NCI-H128 (cell line): ENCODE measurements at regions not wholly inside any gene's neighbourhood (a gene's known extent, or its start where the extent isn't known, plus 50 kb on each side); places are given as distances from the start of the nearest gene placed in this dataset.

Source experiments
- DNase-seq: peaks from one replicate; lab custom pipeline; 2025; ENCODE audit not compliant: unreplicated experiment; lab: John Stamatoyannopoulos, UW

DNA sequence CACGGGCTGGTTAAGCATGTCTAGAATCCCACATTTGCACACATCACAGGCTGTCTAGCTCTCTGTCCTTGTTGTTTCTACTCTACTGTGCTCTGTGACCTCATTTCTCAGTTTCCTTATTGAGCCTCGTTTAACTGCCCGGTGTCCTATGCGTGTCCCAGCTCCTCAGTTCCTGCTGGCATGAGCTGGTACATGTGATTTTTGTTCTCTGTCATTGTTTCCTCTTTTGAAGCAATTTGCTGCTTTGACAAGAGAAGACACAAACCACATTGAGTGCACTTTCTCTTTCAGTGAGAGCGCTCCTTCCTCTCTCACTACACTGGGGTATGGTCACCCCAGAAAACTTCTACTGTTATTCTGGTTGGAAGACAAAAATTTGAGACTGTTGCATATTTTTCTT lies 563.5 kb downstream of the PDCD6IP start:
- DNase-seq, result no peak

DNA sequence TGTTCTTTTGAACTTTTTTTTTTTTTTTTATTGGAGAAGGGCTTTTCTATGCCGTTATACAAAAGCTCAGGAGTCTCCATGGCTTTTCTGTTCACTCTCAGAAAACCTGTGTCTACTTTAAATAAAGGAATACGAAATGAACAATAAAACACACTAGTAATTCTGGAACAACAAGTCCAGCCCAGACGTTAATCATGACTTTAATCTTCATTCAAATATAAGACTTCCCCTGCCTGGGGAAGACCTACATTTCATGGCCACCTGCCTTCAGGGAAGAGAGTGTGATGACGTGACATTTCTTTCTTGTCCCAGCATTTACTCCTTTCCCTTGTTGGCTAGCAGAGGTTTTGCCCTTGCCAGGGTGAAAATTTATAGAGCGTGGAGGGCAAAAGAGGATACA lies 564.5 kb downstream of the PDCD6IP start:
- no peak for DNase-seq

DNA sequence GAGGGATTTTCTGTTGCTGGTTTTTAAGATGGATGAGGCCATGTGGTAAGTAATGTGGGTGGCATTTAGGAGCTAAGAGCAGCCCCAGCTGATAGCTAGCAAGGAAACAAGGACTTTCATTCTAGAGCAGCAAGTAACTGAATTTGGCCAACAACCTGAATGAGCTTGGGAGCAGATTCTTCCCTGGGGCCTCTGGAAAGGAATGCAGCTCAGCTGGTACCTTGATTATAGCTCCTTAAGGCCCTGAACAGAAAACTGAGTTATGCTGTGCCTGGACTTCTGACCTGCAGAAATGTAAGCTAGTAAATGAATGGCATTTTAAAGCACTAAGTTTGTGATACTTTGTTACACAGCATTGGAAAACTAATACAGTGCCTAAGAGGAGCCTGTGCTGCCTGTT lies 565.5 kb downstream of the PDCD6IP start:
- DNase-seq, result no peak

DNA sequence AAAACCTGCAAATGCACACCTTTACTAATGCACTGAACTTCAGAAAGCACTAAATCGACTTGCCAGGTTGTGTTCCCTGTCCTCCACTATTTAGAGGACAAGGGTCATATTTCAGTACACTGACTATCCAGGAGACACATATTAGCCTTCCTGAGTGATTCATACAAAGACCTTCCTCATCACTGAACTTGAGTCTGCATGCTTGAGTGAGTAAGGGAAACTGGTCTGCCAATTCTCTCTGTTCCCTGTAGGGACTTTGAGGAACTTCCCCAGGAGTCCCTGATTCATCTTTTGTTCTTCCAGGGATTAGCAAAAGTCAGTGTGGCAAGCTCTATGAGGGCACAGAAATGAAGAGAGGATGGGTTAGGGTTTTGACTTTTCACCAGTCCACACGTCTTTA lies 565.9 kb downstream of the PDCD6IP start:
- DNase-seq, result no peak

DNA sequence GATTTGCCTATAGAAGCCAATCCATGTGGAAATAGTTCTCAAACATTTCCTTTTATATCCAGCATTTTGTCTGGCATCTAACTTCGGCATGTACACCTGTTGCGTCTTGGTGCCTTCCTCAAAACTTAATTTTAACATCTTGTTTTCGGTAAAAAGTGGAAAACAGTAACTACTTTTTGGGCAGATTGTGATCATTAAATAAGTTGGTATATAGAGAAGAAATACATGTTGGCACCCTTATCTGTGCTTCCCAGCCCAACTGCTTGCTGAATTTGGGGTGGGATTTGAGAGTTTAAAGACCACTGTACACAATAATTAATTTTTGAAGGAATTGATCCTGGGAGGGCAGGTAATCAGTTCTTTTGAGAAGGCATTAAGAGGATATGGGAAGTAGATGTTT lies 566.8 kb downstream of the PDCD6IP start:
- no peak for DNase-seq

DNA sequence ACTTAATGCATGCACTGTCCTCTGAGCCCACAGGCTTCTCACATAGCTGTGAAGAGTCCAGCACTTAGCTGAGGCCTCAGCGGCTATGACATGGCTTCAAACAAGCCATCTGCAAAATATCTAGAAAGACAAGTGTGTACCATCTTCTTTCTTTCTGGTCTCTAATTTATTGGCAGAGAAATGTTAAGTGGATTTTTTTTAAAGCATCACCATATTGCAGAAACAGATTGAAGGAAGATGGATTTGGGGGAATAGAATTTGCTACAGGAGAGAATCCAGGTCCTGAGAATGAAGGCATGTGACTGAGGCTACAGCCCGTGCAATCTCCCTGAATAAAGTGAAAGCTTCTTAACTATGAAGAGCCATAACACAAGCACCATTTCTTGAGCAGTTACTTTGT lies 567.3 kb downstream of the PDCD6IP start:
- DNase-seq, result no peak

DNA sequence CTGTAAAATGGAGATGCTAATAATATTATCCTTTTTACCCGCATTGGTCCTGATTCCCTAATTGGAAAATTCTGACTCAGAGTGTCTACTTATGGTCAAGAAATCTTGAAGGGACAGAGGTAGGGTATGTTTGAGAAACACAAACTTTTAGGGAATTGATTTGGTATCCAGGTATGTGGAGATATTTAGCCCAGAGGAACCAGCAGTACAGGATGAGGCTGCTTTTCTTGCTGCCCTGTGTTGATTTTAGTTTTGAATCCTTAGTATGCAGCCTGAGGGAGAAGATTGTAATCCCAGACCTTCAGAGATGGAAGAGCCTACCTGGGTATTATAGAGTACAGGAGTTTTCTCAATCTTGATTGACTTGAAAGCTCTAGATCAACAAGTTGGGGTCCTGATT lies 569.1 kb downstream of the PDCD6IP start:
- no peak for DNase-seq

DNA sequence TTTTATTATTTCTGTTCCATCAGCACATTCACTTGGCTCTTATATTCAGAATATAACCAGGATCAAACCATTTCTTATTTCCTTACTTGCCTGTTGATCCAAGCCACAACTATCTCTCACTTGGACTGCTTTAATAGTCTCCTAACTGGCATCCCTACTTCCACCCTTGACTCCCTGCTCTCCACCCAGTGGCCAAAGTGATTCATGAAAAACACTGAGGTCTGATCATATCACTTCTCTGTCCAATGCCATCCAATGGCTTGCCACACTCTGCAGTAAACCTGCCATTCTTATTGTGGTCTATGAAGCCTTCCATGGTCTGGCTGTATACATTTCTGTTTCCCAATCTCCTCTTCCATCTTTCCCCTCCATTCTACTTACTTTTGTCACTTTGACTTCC lies 576.1 kb downstream of the PDCD6IP start:
- DNase-seq, result no peak

DNA sequence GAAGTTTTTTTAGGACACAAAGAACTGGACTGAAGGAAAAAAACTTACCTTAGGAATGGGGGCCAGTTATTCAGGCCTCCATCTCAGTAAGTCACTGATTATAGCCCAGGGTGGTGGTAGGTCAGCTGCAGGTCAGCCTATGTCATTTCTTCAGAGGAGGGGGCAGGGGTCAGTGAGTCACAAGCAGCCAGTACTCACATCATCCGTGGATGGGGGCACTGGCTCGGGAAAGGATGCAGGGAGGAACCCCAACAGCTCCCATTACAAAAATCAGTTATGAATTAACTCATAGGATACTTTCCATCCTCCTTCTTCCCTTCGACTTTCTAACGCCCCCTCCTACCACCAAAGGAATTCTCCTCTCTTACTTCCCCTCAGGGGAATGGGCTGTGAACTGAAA lies 578.3 kb downstream of the PDCD6IP start:
- no peak for DNase-seq

DNA sequence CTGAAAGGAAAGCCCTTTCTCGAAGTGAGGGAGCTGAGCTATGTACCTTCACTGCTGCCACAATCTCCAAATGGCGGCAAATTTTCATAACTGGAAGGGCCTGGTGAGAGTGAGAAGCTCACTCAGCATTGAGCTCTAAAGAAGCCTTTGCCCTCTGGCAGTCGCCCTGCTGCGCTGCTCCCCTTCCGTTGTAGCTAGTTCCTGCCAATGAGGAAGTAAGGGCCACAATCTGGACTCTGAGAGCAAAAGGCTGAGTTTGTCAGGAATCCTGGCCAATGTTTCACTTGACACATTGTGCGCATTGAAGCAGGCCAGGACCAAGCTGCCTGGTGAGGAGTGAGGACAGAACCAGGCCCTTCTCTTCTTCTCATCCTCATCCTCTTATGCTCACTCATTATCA lies 579.5 kb downstream of the PDCD6IP start:
- DNase-seq, result no peak

DNA sequence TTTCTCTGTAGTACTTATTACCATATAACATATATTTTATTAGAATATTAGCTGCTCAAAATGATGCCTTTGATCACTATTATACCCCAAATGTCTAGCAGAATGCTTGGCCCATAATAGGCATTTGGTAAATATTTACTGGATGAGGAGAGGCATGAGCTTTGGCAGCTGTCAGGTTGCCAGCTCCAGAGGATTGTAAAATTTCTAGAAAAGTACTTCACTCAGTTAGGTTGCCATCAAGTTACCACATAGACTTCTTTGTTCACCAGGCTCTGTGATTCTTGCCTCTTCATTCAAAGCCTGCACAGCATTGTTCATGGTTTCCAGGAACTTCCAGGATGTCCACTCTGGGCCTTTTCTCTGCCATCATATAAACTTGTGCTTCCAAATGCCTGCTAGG lies 582.8 kb downstream of the PDCD6IP start:
- DNase-seq, result no peak

DNA sequence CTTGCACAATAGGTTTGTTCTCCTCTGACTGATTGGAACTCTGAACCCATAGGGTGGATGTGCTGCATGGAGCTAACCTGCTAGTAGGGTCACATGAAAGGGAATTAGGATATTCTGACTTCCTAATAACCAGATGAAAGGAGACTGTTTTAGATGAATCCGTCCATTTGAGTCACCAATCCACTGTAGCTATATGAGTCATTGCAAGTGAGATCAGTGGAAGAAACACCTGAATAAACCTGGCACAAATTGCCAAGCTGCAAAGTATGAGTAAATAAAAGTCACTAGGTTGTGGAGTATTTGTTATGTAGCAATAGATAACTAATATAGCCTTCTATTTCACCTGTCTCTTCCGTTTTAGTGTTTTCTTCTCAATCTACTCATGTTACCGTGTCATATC lies 584.4 kb downstream of the PDCD6IP start:
- no peak for DNase-seq

DNA sequence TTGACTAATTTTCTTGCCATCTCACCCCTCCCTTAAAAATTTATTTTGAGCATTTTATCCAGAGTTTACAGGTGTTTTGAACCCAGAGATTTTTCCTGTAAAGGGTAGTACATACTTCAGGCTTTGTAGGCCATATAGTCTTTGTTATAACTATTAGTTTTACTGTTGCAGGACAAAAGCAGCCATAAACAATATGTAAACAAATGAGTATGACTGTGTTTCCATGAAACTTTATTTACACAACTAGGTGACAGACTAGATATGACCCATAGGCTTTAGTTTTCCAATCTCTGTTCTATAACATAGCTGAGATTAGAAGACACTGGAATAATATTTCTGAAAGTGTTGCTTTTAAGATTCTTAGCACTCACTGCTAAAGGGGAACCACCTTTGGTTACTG lies 587.9 kb downstream of the PDCD6IP start:
- no peak for DNase-seq

DNA sequence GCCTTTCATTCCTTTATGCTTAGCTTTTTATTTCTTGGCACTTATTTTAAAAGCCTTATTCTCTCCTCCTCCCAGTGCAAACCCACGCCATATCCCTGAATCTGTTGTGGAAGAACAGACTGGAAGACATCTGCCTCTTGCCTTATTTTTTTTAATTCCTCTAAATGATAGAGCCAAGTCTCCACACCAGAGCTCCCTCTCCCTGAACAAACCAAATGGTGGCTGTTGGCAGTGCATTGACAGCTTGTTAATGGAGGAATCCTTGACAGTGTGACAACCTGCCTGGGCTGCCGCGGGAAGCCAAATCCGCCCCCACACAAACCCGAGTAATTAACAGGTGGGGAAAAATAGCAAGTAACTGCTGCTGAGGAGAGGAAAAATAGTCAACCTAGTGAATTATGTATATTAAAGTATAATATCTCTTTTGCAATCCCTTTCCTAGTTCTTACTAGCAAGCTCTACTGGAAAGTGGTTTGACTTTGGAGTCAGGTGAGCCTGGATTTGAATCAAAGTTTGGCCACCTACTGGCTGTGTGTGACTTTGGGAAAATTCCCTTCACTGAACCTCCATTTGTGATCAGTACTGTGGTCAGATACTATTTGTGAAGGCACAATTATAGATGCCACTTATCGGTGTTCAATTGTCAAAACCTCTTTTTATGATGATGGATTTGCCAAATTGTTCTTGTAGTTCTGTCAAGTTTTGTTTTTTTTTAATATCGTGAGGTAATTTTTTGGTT lies 589.6 kb downstream of the PDCD6IP start:
- no peak for DNase-seq

DNA sequence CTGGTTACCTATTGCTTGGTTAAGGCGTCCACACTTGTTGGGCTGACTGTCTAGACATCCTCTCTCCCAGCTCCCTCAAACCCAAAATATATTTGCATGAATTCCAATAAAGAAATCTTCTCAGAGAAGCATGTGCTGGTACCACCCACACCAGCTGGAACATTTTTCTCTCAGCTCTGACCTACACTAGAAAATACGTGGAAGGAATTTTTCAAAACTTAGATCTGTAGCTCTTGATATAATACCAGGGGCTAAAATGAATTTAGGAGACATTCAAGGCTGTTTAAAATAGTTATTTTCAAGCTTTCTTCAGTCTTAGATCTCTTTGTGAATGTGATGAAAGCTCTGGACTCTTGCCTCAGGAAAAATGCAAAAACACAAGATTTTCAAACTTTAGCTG lies 590.4 kb downstream of the PDCD6IP start:
- no peak for DNase-seq

DNA sequence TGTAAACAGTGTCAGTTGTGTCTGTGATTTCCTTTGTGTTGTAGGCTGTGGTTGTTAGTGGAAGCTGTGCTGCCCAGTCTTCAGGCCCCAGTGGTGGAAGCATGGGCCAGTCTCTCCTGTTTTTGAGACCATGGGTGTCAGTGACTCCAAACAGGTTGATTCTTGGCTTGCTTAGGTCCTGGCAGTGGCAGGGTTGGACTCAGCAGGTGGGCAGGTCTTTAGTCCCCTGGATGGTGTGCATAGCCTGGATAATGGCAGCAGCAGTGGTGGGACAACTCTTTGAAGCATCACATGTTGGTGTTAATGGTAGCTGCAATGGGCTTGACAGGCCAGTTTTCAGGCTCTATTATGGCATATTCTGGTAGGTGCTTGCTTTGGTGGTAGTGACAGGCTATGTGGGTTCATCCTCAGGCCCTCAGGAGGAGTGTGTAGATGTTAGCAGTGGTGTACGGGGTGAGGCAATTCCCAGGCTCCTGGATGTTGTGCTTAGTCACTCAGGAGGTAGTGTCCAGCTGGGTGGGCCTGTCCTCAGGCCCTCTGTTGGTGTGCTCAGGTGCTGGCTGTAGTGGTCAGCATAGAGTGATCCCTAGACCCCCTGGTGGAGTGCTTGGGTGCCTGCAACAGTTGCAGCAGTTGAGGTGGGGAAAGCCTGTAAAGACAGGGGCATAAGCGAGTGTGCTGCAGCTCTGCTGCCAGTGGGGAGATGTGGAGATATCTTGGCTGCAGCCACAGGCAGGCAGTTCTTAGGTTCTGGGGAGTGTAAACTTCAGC lies 596.7 kb downstream of the PDCD6IP start:
- DNase-seq, result no peak

DNA sequence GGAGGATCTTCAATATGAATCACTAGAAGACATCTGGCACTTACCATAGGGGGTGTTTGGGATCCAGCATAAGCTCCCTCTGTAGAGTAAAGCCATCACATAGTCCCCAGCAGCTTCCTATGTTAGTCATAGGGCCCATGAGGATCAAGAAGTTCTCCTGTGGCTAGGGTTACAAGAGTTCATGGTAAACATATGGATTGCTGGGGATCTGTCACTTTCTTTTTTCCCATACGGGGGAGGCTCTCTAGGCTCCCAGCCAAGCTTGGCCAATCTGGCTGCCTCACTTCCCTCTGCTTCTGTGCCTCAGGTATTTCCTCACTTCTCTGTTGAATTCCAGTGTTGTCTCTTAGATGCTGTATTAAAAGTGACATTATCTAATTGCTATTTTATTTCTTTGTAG lies 597.9 kb downstream of the PDCD6IP start:
- DNase-seq, result no peak

DNA sequence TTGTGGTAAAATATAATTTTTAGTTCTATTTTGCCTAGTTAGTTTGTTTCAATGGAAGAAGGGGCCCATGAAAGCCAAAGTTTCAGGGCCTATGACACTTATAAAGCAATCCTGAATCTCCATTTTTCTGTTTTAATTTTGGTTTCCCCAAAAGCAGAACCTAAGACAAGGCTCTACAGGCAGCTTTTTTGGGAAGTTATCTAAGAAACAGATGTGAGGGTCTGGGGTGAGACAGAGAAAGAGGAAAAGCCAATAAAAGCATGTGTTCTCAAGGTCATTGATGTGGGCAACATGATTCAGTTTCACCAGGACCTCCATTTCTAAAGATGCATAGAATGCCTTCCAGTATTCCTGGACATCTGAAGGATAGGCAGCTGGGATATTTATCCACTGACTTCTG lies 598.5 kb downstream of the PDCD6IP start:
- no peak for DNase-seq

DNA sequence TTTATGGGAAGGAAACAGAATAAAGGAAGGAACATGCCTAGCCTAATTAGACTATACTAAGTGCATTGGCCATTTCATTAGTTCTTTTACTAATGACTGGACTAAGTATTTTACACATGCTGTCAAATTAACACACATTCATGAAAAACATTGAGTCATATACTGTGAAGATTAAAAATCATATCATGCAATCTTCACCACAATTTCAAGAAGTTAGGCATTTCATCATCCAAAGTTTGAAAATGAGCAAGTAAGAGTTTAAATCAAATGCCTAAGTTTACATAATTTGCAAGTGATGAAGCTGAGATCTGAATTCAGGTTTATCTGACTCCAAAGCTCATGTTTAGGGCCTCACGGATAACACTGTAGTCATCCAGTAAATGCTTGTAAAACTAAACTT lies 601.0 kb downstream of the PDCD6IP start:
- no peak for DNase-seq

DNA sequence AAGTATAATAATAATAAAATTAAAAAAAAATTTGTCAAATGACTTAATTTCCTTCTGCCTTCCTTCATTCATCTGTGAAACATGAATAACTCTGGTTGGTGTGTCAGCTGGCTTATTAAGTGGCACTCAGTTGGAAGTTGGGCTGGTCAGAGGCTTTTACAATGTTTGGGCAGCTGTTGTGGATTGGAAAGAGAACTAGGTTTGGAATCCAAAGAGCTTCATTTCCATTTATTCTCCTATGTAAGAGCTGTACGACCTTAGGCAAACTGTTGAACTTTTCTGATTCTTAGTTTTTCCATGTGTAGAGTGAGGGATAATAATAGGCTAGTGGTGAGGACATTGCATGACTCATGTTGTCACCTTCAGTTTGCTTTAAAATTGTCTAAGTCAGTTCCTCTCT lies 606.7 kb downstream of the PDCD6IP start:
- no peak for DNase-seq

DNA sequence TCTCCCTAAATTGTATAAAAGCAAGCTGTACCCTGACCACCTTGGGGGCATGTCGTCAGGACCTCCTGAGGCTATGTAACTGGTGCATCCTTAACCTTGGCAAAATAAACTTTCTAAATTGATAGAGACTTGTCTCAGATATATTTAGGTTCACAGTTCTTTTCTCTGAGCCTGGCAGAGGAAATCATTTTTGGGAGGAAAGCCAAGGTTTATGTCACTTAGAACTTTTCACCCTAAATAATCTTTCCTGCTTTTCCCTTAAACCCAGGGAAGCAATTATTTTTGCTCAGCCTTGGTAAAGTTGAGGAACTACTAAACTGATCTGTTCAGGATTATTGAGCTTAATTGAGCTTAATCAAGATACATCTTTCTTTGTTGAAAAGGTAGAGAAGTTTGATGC lies 608.9 kb downstream of the PDCD6IP start:
- DNase-seq, result no peak

DNA sequence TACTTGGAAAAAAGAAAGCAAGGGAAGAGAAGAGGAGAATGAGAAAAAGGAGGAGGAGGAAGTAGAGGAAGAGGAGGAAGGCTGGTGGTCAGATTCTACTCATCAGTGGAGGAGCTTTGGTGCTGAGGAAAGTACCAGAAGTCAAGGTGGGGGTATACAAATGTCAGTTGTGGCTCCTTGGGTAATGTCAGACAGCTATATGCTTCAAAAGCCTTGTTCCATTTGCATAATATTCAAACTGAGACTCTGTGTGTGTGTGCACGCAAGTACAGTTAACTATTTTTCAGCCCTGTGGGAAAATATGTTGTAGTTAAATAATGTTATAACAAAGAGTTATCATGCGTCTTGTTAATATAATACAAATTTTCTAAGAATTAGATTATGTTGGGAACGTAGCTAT lies 609.7 kb downstream of the PDCD6IP start:
- DNase-seq, result no peak

DNA sequence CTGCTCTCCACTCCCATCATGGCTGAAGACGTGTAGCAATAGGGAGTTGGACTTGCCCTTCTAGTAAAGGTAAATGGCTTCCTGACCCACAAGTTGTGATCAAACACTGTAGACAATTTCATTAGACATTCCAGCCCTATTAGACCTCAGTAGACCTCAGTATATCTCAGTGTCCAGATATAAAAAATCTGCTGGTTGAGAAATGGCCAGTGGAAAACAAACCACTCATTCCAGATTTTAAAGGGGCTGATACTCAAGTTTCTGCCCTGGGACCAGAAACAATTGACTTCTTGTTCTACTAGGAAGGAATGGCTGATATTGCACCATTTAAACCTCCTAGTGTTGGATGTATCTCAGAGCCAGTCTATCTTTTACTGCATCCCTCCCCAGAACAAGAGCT lies 613.2 kb downstream of the PDCD6IP start:
- no peak for DNase-seq
